Effector CD8-positive, alpha-beta T cell (primary cell): ENCODE measurements at regions not wholly inside any gene's neighbourhood (a gene's known extent, or its start where the extent isn't known, plus 50 kb on each side); places are given as distances from the start of the nearest gene placed in this dataset.

ENCODE experiments used
- DNase-seq: peaks from one replicate; lab custom pipeline; 2025; lab: John Stamatoyannopoulos, UW

- DNase-seq, result no peak
These were observed 2123.1 kb upstream of the TENM3 start for GRCh38 chr4:180120068-180120467.

- no peak for DNase-seq
These were observed 2108.9 kb upstream of the TENM3 start for GRCh38 chr4:180134091-180134866.

- DNase-seq, result no peak
These were observed 2101.5 kb upstream of the TENM3 start for GRCh38 chr4:180141734-180142133.

- no peak for DNase-seq
These were observed 2094.5 kb upstream of the TENM3 start for GRCh38 chr4:180148737-180149136.

GRCh38 chr4:180150818-180151217 is 2092.4 kb upstream of the TENM3 start:
- DNase-seq, result no peak

- no peak for DNase-seq
These were observed 2090.4 kb upstream of the TENM3 start for GRCh38 chr4:180152831-180153230.

- DNase-seq, result no peak
These were observed 2089.6 kb upstream of the TENM3 start for GRCh38 chr4:180153587-180153986.

GRCh38 chr4:180156684-180157083 is 2086.5 kb upstream of the TENM3 start:
- no peak for DNase-seq

GRCh38 chr4:180160195-180160983 is 2082.8 kb upstream of the TENM3 start:
- no peak for DNase-seq

GRCh38 chr4:180164799-180165198 is 2078.4 kb upstream of the TENM3 start:
- no peak for DNase-seq

- DNase-seq, result no peak
These were observed 2073.8 kb upstream of the TENM3 start for GRCh38 chr4:180169394-180169793.

- DNase-seq, result no peak
These were observed 2073.2 kb upstream of the TENM3 start for GRCh38 chr4:180169966-180170365.

GRCh38 chr4:180179146-180179545 is 2064.1 kb upstream of the TENM3 start:
- no peak for DNase-seq

GRCh38 chr4:180189666-180190065 is 2053.5 kb upstream of the TENM3 start:
- no peak for DNase-seq

- no peak for DNase-seq
These were observed 2052.8 kb upstream of the TENM3 start for GRCh38 chr4:180190382-180190781.

- DNase-seq, result no peak
These were observed 2045.7 kb upstream of the TENM3 start for GRCh38 chr4:180197471-180197870.

- DNase-seq, result no peak
These were observed 2039.9 kb upstream of the TENM3 start for GRCh38 chr4:180203349-180203748.

GRCh38 chr4:180205276-180205675 is 2037.9 kb upstream of the TENM3 start:
- no peak for DNase-seq

- DNase-seq, result no peak
These were observed 2035.3 kb upstream of the TENM3 start for GRCh38 chr4:180207921-180208320.

GRCh38 chr4:180217070-180217469 is 2026.1 kb upstream of the TENM3 start:
- DNase-seq, result no peak

- no peak for DNase-seq
These were observed 2024.1 kb upstream of the TENM3 start for GRCh38 chr4:180219080-180219479.

GRCh38 chr4:180225977-180226376 is 2017.2 kb upstream of the TENM3 start:
- no peak for DNase-seq

- no peak for DNase-seq
These were observed 2008.5 kb upstream of the TENM3 start for GRCh38 chr4:180234730-180235129.
